ENCODE measurements at regions not wholly inside any gene's neighbourhood (a gene's known extent, or its start where the extent isn't known, plus 50 kb on each side); places are given as distances from the start of the nearest gene placed in this dataset.
"Not testable (repeated sequence)": the region's sequence is repeated elsewhere in the genome, so short reads cannot be mapped to it uniquely, and the experiment has no call there.

DNA sequence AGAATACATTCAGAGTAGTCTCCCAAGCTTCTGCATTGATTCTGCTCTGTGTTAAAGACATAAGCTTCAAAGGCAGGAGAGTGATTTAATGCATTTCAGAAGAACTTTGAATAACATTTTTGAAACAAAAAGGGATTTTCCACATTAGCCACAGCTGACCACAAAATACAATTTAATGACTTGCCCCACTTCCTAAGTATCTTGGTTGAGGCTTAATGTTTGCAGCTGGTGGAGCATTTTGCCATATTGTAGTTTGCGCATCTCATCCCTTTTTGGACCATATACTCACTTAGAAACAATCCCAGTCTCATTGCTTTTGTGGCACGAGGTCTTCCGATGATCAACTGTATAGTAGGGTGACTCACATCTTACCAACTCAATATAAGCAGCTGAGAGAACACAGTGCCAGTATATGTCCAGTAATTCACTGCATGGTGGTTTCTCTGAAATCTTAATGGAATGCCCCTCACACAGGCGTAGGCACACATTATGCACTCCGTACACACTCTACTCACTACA is 455.8 kb upstream of the PTGER4 start:
- DNase-seq (ENCODE audit: low read depth), result peak; percentile 96

DNA sequence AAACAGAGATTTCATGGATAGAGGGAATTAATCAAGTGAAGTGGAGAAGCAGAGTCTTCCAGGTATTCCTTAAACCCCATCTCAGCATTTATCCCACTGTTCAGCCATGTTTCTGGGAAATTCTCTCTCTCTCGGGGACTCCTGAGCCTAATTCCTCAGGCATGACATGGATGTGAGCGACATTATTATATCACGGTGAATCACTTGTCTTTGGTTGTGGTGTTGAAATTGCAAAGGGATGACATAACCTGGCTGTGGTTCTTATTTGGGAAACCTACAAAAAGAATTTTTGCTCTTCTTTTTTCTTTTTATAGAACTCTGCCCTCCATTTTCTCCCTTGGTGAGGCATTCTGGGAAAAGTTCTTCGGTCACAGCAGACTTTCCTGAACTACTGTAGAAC is 457.9 kb upstream of the PTGER4 start:
- peak; percentile 96 for DNase-seq (ENCODE audit: low read depth)

DNA sequence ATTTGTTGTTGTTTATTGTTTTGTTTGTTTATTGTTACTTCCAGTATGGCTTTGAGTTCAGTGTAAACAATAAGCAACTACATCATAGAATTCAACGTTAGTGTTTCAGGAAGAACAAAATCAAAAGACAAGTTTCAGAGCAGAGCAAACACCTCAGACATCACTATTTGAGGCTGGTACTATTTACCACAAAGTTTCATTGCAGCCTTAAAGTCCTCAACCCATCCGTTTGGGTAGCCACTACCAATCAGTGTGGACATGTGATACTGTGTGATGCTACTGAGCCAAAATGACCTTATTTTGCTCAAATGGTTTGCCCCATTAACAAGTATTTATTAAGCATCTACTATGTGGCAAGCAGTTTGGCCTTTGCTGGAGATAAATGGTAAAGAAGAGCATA is 458.5 kb upstream of the PTGER4 start:
- DNase-seq (ENCODE audit: low read depth), result no peak

DNA sequence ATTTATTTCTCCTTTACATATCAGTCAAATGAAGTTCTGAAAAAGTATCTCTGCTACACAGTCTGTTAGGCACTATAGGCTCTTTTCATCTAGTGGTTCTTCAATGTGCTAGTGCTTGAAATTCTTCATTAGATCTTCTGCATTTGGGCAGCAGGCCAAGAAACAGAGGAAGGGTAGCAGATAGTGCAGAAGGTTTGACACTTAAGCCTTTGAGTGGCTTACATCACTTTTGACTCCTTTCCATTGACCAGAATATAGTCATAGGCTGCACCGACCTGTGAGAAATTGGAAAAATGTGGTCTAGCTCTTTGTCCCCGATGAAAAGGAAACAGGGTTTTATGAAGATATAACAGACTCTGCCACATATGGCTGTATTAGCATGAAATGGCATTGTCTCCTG is 459.5 kb upstream of the PTGER4 start:
- DNase-seq (ENCODE audit: low read depth), result no peak

DNA sequence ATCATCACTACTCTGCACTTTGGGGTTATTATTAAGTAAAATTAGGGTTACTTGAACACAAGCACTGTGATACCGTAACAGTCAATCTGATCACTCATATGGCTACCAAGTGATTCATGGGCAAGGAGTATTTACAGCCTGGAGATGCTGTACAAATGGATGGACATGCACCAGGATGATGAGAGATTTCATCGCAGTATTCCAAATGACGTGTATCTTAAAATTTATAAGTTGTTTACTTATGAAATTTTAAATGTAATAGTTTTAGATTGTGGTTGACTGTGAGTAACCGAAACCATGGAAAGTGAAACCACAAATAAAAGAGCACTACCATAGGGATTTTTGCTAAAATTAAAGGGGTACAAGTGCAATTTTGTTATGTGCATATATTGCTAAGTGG is 462.2 kb upstream of the PTGER4 start:
- no peak for DNase-seq (ENCODE audit: low read depth)

DNA sequence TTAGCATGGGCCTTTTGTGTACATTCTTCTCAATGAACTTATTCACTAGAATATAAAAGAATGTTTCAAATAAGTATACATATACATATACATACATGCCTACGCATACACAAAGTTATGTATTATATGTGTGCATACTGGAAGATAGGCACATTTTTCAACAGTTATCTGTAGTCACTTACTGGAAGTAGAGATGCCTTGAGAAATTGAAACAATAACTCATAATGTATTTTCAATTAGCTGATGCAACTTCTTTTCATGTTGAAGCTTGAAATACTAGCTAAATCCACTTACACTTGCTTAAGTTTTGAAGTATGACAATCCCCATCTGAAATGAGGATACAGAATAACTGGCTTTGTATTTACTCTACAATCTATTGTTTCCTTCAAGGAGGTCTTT is 469.0 kb upstream of the PTGER4 start:
- no peak for DNase-seq (ENCODE audit: low read depth)

DNA sequence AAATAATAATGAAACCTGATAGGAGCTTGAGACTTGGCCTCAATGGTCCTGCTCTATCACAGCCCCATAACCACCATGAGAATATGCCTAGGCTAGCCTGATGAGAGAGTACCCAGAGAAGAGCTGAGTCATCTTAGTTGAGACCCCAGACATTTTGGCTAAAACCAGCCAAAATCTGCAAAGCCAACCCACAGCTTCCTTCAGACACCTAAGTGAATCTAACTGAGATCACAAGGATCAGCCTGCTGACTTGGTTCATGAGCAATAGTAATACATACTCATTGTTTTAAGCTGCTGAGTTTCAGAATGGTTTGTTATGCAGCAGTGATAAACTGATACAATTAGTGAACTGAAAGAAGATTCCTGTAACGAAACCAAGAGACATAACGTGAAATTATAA is 473.7 kb upstream of the PTGER4 start:
- DNase-seq (ENCODE audit: low read depth), result no peak

DNA sequence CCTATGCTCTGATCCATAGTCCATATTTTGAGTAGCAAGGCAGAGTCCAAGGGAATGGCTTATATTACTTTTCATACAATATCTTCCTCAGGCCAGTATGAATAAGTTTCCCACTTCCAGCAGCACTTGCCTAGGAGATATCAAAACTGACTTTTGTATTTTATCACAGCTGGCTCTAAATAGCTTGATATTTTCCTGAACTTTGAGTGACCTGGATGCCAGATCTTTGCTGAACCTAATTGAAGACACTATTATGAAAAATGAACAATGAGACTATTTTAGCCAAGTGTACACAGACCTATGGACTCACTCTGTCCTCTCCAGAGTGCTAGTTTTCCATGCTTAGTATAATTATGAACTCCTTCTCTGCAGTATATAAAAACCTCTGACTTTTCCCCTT is 475.6 kb upstream of the PTGER4 start:
- DNase-seq (ENCODE audit: low read depth), result no peak

DNA sequence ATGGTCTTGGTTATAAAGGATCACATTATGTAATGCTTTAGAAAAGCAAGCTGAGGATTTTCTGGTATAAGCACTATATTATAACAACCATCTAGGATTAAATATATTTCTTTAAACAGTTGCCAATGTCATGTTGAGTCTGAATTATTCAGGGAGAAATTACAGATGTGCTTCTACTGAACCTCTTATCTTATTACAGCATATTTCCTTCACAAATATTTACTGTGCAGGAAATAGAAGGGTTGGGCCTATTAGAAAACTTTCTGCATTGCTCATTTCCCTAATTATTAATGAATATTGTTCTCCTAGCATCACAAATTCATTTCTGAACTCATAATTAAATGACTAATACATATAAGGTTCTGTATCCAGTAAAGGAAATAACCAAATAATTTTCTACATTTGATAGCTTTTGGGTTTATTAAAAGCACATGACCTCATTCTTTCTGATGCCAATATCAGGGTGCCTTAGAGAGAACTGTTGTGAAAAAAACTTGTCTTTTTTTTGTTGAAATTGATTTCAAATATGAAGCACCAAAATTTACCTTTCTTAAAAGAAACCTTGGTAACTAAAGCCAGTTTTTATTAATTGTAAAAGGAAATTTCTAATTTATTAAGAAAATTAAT is 476.8 kb upstream of the PTGER4 start:
- no peak for DNase-seq (ENCODE audit: low read depth)

DNA sequence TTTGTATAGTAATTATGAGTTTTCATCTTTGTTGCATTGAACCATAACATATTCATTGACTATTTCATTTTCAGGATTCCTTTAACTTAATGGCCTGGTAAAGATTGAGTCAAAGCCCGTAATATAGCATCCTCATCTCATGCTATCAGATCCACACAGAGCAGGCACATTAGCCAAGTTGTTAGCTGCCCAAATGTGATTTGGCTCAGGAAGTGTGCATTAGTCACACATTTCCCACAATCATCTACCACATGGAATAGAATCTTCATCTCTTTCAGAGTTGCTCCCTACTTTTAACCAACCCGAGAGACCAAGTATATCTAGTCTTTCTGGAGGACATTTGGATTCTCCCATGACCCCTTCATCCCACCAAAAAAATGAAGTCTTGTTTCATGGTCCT is 481.0 kb upstream of the PTGER4 start:
- peak; percentile 24 for DNase-seq (ENCODE audit: low read depth)

DNA sequence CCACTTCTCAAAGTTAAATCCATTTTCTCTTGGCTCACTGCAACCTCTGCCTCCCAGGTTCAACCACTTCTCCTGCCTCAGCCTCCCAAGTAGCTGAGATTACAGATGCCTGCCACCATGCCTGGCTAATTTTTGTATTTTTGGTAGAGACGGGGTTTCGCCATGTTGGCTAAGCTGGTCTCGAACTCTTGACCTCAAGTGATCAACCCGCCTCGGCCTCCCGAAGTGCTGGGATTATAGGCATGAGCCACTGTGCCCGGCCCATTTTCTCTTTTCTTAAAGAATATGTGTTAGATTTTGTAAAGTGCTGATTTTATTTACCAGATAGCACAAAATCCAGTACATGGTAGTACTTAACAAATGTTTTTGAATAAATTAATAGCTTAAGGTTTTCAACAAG is 484.1 kb upstream of the PTGER4 start:
- not testable (repeated sequence) for DNase-seq (ENCODE audit: low read depth)

DNA sequence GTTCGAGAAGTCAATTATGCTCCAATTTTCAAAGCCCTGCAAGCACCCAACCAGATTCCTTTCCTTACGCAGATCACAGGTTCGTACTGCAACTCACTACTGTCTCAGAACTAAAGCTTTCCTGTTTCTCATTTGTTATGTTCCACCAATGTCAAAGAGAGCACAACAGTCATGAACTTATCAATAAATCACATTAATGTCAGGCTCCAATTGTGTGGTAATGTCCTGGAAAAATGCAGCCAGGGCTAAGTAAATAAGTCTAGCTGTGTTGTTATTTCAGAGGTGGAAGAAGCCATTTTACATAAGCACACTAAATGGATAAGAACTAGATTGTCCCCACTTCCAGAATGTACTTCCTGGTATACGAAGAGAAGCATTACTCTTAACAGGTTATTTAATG is 488.6 kb upstream of the PTGER4 start:
- DNase-seq (ENCODE audit: low read depth), result no peak

DNA sequence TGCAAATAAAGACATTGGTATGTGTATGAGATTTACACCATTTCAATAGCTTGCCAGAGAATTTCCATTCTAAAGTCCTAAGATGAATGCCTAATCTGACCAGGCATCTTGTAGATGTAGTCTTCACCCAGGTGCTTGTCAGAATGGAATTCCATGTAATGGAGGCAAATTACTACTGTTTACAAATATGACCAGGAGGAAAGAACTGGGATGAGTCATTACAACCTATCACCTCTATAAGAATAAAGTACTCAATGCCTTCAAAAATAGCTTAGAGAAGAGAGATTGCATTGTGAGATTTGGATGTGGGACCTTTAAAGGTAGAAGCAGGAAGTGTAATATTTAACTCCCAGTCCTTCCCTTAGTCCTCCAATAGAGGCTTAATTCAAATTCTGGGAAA is 507.0 kb upstream of the PTGER4 start:
- DNase-seq (ENCODE audit: low read depth), result peak; percentile 68

DNA sequence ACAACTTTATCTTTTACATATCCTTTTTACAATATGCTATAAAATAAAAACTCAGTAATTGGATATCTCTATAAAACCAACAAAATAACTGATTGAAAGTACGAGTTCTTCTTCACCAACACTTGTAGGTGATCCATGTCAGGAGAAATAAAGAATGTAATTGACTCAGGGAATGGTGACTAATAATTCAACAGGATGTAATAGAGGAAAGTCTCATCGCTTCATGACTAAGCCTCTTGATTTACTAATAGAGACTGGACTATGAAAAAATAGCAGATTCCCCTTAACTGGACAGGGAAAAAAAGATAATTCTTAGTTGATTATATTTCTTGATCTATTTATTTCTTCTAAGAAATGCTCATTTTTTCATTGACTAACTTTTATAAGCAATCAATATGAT is 507.7 kb upstream of the PTGER4 start:
- DNase-seq (ENCODE audit: low read depth), result peak; percentile 92

DNA sequence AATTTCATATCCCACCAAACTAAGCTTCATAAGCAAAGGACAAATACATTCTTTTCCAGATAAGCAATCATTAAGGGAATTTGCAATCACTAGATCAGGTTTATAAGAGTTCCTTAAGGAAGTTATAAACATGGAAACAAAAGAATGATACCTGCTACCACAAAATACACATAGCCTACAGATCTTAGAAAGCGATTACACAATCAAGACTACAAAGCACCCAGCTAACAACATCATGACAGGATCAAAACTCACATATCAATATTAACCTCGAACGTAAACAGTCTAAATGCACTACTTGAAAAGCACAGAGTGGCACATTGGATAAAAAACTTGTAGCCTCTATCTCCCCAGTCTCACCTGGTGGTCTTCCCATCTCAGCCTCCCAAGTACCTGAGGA is 512.4 kb upstream of the PTGER4 start:
- no peak for DNase-seq (ENCODE audit: low read depth)

DNA sequence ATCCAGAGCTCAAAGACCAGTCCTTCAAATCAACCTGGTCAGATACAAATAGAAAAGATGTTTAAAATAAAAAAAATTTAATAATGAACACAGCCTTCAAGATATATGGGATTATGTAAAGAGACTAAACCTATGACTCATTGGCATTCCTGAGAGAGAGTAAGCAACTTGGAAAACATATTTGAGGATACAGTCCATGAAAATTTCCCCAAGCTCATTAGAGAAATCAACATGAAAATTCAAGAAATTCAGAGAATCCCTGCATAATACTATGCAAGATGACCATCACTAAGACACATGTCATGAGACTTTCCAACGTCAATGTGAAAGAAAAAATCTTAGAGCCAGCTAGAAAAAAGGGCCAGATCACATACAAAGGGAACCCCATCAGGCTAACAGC is 512.9 kb upstream of the PTGER4 start:
- peak; percentile 68 for DNase-seq (ENCODE audit: low read depth)

DNA sequence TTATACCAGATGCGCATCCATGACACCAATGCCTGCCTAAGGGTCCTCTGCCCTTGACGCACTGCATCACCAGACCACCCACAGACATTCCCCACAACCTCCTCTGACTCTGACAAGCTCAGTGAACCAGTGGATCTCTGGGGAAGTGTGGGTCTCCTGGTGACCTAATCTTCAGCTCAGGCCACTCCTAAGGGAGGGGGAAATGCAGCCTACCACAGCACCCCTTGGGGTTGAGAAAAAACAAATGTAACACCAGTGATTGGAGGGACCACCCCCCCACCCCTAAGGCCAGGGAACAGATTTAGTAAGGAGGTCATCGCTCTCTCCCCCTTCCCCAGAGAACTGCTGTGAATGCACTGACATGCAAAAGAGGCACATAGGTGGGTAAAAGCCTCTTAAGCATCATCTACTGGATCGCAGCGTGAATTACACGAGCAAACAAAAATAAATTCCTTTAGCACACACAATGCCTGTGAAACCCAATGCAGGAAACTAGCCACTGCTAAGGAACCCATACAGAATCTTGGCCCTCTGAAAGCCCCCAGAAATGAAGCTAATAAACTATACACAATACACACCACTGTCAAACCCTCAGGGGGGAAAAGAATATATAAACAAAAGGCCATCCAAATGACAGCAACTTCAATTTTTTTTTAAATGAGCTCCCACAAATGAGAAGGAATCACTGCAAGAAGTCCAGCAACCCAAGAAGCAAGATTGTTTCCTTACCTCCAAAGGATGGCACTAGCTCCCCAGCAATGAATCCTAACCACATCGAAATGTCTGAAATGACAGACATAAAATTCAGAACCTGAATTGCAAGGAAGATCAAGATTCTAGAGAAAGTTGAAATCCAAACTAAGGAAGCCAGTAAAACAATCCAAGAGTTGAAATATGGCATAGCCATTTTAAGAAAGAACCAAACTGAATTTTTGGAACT is 513.7 kb upstream of the PTGER4 start:
- peak; percentile 54 for DNase-seq (ENCODE audit: low read depth)

DNA sequence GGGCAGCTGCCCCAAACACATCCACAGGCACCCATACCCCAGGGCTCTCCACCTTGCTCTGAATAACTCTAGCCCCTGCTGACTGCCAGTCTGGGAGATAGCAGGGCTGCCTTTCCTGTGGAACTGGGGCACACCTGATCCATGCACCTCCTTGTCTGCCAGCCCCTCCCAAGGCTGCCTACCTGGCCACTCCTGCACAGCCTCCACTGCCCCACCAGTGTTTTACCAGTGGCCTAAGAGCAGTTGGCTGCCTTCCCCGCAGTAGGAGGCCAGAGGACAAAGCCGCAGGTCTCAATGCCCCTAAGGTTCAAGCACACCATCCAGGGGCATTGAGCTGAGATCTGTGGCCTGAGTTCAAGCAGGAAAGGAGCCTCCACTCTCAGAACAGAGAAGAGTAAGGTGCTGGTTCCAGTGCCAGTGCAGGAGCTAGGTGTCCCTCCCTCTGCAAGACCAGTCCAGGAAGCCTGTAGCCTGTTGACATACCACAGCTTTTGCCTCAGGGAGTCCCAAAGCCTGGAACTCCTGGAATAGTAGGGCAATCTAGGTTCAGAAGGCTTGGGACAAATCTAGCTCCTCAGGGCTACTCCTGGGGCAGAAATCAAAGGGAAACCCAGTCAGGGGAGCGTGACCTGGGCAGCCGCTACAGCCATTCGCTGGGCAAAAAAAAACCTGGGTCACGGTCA is 514.5 kb upstream of the PTGER4 start:
- DNase-seq (ENCODE audit: low read depth), result no peak

DNA sequence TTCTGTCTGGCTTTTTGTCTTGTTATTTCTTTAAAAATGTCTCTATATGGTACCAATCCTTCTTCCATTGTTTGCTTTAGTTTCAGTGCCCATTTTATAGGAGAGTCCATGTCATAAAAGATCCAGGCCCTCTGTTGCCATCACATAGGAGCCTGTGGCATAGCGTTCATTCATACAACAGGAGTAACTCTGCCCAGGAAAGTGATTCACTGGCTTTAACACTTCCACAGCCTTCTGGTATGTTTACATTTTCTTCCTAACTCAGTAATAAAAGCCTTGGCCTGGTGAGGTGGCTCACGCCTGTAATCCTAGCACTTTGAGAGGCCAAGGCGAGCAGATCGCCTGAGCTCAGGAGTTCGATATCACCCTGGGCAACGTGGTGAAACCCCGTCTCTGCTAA is 519.3 kb upstream of the PTGER4 start:
- DNase-seq (ENCODE audit: low read depth), result peak; percentile 30

DNA sequence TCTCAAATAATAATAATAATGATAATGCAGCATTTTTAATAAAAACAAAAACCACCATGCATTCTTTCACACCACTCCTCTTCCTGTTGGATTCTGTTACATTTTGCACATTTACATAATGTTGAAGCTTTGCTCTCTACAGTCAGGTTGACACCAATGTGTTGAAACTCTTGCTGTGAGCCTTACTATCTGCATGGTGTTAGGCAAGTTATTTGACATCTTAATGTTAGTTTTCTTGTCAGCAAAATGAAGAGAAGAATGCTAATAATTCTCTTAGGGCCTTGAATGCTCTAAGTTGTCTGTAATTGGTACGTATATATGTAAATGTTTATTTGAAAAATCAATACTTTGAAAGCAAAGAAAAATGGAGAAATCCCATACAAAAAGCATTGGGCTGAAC is 525.5 kb upstream of the PTGER4 start:
- no peak for DNase-seq (ENCODE audit: low read depth)

DNA sequence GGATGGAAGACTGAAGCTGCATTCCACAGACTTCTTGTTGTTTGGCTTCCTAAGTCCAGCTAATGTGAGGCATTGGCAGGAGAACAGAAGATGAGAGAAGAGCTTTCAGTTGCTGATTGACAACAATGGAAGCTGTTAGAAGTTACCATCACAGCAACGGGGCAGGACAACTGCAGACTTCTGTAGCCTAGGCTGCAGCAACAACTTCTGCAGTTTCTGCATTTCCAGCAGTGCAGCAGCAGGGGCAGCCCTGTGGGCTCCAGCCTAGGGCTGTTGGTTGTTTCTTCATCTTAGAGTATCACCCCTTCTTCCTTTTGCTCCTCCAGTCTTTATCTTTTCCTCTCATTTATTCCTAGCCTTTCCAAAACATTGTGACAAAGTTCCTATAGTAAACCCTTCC is 528.8 kb upstream of the PTGER4 start:
- DNase-seq (ENCODE audit: low read depth), result no peak

DNA sequence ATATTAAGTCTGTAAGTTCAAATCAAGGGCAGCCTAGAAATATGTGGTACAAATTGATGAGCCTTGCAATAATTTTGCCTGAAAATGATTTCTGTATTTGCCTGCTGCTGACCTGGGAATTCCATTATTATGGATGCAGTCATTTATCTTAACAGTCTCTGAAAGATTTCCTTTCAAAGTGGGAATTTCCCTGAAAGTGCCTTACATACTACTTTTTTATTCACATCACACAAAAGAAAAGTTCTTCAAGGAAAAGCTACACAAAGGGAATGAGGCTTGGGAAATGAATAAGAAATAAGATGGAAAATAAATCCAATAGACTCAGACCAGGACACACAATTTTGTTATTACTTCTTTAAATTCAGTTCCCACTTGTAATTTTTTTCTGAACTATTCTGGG is 537.8 kb upstream of the PTGER4 start:
- no peak for DNase-seq (ENCODE audit: low read depth)

DNA sequence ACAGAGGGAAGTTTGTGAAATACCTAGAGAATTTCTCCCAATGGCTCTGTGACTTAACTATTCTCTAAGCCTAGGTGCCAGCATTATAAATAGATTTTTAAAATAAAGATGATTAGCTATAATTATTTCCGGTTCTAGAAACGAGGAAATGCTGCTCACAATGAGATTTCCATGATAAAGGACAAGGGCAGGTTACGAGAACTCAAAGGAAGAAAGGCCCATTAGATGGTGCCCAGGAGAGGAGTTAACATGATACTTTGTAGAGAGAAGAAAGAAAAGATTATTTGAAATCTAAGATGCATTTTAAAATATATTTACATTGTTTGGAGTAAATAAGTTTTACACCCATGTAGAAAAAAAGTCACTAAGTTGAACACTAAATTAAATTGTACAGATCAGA is 538.3 kb upstream of the PTGER4 start:
- no peak for DNase-seq (ENCODE audit: low read depth)
